GM21526 (cell line): ENCODE measurements at regions not wholly inside any gene's neighbourhood (a gene's known extent, or its start where the extent isn't known, plus 50 kb on each side); places are given as distances from the start of the nearest gene placed in this dataset.

Experiments
- ATAC-seq: cut with Tn5 transposase; IDR thresholded peaks from one replicate; pipeline ENCODE4 v1.9.1; 2021; ENCODE audit warnings: moderate library complexity; ENCODE audit not compliant: unreplicated experiment, low FRiP score

DNA sequence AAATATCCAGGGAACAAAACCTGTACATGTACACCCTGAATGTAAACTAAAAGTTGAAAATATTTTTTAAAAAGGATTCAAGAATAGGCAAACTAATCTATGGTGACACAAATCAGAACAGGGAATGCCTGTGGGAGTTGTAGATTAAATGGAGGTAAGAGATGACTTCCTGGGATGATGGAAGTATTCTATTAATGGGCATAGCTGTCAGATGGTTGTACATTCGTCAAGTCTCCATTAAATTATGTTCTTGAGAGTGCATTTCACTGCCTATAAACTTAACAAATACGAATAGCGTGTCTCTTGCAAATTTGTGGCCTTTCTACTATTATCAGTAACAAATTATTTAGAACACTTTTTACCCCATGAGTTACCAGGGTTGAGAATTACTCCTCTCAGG, 207.0 kb downstream of the HNMT start:
- no peak for ATAC-seq

DNA sequence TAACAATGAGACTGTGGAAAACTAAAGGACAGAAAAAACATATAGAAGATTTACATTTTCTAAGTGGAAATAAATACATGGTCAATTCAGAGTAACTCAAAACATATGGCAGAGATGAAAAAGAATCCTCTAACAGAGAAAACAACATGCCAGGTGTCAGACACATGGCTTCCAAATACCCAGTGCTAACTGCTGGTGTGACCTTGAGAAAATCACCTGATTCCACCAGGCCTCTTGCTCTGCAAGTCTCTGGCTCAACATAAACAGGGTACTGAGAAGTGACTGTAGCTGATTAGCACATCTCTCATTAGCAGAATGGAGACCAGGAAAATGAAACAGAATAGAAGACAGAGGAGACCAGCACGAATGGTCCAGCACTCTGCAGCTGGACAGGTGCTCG, 210.8 kb downstream of the HNMT start:
- no peak for ATAC-seq

DNA sequence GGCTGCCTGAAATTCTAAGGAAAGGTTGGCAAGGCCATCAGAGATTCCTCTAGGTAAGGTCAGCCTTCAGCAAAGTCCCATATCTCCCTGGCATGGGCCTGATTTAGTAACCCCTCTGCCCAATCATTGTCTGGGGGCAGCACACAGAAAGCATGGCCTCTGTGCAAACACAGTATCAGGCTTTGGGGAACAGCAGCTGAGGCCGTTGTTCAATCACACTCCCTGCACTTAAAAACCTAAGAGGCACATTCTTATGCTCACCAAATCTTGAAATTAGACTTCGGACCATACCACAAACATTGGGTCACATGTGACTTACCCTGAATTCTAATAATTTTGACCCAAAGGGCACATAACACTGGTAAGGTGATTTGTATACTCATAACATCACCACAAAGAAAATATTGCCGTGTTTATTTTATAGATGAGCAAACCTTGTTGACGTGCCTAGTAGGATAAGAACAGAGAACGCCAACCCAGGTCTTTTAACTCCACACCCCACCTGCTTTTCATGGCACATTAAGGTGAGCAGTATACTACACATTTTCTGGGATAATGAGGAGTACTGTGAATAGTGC, 212.7 kb downstream of the HNMT start:
- ATAC-seq = no peak

DNA sequence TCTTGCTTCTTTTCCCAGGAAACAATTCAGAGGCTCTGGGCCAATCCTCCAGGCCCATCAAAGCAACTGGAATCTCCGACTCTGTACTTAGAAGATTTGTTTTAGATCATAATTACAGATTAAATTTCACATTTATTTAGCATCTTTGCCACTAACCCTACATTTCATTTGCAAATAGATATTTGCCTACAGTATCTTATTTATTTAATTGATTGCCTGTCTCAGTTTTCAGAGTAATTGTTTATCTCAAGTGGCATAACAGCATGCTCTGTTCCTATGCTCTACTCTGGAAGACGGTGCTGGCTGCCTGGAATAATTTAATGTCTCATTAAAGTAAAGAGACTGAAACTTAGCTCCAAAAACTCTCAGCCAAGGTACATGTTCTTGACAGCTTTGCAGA, 213.4 kb downstream of the HNMT start:
- ATAC-seq = no peak

DNA sequence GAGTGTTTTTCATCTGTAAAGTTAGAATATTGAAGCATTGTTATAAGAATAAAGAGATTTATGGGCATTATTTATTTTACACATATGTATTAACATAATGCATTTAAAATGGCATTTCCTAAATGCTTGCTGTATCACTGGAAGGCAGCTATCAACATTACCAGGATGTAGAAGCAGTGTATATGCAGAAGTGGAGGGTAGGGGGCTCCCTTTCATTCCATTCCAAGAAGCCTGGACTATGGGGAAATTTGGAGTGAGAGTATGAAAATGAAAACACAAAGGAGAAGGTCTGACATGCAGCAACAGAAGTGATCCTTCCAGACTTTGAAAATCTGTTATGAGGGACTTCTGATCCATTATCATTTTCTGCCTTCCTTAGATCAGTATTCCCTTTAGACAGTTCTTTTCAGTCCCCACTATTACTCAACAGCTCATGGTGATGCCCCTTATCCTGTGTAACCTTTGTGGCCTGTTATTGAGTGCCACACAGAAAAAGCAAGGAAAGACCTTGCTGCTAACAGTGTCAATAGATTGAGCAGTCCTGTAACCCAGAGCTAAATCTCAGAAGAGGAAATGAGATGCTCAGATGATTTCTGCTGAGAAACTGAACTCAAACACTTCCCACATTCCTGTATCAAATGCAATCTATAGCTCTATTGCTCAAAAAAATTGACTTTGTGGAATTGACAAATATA, 216.6 kb downstream of the HNMT start:
- ATAC-seq = no peak

DNA sequence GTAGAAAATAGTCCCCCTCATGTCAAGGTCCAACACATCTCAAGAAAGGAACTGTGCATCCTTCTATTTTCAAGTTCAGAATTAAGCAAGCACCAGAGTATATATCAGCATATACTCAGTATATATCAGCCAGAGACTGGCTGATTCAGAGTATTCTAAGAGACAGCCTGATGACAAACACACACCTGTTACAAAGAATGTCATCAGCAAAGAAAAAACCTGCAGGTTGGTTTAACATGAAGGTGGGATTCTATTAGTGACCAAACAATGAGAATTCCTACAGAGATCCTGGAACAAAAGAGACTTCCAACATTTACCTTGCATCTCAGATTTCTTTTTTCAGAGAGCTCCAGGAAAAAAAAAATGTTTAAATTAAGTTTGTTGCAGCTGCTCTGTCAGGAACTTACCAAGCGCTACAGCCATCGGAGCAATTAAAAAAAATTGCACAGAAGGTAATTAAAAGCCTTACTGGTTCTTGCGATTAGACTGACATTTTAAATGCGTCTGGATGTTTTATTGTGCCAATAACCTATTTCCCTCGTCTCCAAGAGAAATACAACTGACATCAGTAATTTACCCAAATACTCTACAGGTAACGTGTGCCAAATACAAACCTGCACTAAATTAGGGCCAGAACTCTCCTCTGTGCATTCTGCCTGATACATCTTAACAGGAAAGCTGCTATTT, 218.1 kb downstream of the HNMT start:
- ATAC-seq = no peak

DNA sequence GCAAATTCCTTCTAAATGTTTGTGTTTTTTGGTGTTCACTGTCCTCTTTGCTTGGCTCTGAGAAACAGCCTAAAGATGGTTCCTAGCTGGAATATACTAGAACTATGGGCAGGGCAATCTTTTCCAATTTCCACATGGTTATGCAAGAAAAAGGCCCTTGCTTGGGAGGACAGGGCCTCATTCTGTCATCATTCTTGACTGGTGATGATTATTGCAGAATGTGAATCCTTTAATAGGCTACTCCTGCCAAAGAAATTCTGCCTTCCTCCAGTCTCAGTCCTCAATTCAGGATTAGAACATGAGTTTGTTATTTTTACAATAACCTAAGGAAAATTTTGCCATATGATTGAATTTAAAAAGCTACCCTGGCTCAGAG, 218.7 kb downstream of the HNMT start:
- no peak for ATAC-seq

DNA sequence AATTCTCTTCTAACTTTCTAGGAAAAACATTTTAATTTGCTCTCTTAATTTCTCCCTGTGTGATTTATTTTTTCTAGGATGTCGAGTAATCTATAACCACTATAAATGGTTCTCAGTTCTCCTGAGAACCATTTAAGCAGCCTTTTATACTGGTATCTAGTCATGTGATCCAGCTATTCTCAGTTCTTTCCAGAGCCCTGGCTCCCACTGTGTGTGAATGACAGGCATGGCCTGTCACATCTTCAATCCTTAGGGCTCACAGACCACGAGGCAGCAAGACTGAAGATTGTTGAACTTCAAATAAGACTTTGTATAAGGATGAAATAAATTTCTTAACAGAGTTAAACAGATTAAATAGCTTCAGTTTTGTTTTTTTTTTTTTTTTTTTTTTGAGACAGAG, 219.4 kb downstream of the HNMT start:
- no peak for ATAC-seq

DNA sequence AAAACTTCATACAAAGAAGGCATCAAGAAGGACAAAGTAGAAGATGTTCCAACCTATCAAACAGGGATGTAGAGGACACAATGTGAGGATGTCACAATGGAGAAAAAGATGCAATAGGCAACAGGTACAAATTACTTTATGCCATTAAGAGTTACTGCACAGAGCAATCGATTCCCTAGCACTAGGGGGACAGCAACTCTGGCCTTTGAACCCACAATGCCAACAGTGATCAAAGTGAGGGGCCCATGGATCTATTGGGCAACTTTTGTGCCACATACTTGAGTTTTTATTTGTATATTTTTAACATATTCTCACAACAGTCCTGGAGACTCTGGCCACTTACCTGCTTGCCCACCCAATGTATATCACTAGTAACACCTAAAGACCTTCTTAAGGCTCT, 220.2 kb downstream of the HNMT start:
- ATAC-seq = no peak

DNA sequence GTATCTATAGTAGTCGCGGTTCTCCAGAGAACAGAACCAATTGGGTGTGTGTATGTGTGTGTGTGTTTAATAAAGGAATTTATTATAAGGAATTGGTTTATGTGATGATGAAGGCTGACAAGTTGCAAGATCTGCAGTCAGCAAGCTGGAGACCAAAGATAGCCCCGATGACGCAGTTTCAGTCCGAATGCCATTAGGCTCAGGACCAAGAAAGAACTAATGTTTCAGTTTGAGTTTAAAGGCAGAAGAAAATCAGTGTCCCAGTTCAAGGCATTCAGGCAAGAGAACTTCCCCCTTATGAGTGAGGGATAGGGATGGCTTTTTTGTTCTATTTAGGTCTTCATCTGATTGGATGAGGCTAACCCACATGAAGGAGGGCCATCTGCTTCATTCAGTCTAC, 221.6 kb downstream of the HNMT start:
- no peak for ATAC-seq

DNA sequence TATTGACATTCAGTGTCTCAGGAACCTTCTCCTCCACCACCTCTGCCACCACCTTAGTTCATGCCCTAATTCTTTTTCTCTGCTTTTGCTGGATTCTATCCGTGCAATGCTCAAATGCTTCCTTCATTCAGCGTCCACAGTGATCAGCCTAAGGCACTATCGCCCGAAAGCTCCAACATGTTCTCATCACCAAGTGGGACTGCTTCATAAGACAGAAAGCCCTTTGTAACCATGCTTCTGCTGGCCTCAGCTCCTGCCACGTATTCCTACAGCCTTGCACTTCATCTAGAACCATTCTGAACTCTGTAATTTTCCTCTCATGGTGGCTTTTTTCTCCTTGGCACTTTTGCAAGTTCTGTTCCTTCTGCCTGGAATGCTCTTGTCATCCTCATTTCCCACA, 222.9 kb downstream of the HNMT start:
- no peak for ATAC-seq

DNA sequence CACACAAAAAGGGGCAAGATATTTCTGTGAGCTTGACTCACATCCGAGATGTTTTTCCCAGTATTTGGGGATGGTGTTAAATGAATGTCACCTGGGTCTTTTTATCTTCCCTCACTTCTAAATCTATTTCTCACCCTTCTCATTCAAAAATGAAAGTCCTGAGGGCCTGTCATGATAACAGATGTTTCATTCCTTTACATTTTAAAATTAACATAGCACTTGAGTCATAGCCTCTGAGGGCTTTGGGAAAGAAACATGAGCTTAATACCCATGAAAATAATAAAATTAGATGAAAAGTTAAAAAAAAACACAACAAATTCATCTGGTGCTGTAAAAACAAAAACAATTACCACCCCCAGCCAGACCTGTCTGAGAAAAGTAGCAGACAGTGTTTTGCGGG, 226.7 kb downstream of the HNMT start:
- ATAC-seq = no peak

DNA sequence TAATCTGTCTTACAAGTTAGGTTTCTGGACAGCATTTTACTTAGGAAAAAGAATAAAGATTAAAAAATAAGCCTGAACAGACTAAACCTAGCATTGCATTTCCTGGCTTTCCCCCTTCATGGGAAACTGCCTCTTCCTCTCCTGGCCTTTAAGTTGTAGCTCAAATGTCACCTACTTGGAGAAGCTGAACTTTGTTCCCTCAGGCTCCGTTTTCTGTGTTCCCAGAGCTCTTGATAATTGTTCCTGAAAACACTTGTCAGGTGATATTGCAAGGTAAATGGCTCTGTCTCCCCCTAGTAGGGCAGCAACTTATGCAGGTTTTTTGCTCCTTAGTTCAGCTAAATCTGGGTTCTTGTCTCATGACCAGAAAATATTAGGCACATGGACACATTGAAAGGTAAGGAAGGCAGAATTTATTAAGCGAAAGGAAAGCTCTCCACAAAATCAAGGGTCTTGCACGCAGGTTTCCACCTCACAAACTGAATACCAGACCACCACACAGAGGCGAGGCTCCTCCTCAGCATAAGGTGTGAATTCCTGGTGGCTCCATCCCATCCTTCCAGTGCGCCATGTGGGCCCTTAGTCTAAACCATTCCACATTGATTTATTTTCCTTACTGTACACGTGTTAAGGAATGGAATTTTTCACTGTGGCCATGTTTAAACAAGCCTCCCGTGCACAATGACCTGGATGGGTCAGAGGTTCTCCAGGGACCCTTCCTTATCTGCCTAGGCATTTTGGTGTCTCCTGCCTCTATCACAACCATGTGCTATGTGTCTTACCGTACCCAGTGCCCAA, 229.3 kb downstream of the HNMT start:
- ATAC-seq = no peak

DNA sequence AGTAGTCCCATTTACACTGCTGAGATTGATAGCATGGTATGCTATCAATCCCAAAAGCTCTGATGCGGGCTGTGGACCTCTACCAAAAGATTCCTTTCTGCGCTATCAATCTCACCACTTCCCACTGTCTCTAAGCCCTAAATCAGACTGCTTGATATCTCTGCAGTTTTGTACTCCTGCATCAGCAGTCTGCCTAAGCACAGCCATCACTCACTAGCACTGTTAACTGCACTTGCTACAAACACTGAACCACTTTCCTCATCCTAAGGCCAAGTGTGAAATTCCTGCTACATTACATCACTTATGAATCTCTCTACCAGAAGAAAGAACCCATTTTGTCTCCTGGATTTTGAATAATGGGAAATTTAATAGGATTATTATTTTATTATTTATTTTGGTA, 237.0 kb downstream of the HNMT start:
- no peak for ATAC-seq

DNA sequence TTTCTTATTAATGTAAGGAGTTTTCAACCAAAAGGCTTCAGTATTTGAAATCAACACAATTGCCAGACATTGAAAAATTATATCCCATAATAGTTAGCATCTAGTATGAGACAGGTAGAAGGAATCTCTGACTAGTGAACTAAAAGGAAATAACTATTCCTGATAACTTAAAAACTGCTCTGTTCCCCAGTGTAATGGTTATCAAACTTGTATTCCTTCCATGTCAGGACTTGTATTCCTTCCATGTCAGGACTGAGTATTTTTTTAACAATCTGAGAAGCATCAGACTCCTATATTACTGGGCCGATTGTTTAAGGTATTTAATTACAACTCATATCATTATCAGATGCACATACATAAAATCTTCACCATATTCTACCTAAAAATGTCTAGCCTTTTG, 238.5 kb downstream of the HNMT start:
- no peak for ATAC-seq

DNA sequence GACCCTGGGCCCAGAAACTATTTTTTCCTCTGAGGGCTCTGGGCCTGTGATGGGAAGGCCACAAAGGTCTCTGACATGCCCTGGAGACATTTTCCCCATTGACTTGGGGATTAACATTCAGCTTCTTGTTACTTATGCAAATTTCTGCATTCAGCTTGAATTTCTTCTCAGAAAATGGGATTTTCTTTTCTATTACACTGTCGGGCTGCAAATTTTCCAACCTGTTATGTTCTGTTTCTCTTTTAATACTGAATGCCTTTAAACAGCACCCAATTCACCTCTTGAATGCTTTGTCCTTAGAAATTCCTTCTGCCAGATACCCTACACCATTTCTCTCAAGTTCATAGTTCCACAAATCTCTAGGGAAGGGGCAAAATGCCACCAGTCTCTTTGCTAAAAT, 241.0 kb downstream of the HNMT start:
- ATAC-seq = no peak

DNA sequence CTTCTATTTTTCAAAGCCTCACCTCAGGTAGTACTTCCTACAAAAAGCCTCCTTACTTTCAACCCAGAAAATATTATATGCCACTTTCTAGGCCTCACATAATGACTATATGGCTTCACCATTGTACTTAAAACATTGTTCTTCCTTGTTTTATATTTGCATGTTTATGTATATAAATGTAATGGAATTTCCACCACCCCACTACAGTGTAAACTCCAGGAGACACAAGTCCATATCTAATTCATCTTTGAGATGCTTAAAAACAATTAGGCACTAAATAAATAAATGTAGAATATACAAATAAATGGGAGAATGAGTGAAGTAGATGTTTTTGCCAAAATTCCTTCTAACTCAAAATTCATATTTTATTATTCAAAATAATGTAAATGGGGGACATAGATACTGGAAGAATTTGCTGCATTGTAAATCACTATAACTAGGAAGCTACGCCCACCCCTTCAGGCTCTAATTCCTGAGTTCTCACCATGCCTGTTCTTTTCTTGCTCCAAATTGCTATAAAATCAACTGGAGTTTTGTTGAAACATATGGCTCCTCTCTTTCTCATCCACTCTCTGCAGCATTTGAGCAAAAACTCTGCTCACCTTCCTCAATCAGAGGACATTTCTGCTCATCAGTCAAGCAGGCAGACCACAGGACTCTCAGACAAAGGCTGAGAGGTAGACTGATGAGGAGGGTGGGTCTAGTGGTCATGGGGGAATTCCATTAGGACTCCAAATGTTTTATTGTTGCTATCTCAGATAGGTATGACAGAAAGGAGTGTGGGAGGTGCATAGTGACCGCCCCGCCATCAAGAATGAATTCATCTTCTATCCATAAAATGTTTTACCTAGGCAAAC, 243.0 kb downstream of the HNMT start:
- ATAC-seq = no peak

DNA sequence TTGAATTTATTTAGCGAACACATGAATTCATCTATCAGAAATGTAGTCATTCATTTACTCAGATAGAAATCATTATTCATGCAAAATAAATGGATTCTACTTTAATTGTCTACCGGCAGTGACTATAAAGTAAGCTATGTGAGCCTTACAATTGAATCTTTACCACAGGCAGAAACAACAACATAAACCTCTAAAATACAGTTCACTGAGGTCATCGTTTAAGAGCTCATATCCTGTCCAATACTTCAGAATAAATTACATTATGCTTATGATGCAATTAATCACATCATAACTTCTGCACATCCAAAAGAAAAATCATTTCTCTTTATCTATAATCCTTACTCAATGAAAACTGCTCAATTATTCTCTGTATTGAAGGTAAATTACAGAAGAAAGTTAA, 244.7 kb downstream of the HNMT start:
- no peak for ATAC-seq

DNA sequence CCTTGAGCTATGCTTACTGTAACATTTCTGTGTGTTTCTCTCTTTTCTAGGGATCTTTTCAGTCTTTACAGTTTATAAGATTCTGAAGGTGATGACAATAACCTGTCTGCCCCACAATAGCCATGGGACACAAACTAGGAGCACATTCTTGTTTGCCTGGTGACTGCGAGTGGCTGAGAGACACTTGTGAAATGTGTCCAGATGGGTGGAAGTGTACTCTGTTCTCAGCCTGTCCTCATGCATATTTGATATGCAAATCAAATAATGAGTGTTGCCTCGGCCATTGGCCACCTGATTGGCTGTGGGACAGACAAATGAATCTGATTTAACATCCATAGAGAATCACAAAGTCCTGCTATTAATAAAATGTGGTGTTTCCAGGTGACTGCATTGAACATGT, 246.2 kb downstream of the HNMT start:
- no peak for ATAC-seq

DNA sequence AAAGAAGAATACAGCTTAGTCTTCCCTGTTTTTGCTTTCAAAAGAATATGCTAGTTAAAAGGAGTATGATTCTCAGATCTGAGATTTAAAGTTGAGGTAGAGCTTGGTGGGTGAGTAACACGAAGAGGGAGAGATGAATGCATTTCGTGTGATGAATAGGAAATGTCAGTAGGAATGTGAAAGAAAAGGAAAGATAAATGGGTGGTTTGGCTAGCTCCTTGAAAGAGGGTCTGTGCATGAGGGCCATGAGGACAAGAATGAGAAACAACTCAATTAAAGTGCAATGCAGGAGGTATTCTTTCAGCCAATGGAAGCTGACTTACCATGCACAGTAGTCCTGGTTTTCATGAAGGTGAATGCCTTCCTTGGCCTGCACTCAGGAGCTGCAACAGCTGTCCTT, 248.2 kb downstream of the HNMT start:
- no peak for ATAC-seq

DNA sequence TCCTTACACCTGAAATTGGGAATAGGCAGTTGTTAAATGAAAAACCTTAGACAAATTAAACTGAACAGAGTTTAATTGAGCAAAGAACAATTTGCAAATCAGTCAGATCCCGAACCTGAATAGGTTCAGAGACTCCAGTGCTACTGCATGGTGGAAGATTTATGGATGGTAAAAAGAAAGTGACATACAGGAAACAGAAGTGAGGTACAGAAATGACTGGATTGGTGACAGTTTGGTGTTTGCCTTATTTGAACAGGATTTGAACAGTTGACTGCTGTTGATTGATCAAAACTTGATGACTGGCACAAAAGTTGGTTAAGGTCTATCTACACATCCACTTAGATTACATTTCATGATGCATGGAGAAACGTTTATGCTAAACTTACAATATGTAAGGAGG, 248.8 kb downstream of the HNMT start:
- no peak for ATAC-seq
